ENCODE measurements at regions not wholly inside any gene's neighbourhood (a gene's known extent, or its start where the extent isn't known, plus 50 kb on each side); places are given as distances from the start of the nearest gene placed in this dataset.

- Mint-ChIP-seq H3K36me3 (ENCODE audit: unreplicated experiment) (peaks cover 13% of the 10 kb centered on the region), H3K4me1 (ENCODE audit: low read depth, unreplicated experiment) (no peaks in the 10 kb centered on the region), H3K4me3 (ENCODE audit: unreplicated experiment) (no peak overlapping the region), H3K9me3 (ENCODE audit: unreplicated experiment) (peaks cover 1% of the 10 kb centered on the region), H3K27ac (ENCODE audit: unreplicated experiment) (no peak overlapping the region), H3K27me3 (ENCODE audit: unreplicated experiment) (peaks cover 2% of the 10 kb centered on the region)
- no peak for DNase-seq
- TF ChIP-seq, protein P1, sequence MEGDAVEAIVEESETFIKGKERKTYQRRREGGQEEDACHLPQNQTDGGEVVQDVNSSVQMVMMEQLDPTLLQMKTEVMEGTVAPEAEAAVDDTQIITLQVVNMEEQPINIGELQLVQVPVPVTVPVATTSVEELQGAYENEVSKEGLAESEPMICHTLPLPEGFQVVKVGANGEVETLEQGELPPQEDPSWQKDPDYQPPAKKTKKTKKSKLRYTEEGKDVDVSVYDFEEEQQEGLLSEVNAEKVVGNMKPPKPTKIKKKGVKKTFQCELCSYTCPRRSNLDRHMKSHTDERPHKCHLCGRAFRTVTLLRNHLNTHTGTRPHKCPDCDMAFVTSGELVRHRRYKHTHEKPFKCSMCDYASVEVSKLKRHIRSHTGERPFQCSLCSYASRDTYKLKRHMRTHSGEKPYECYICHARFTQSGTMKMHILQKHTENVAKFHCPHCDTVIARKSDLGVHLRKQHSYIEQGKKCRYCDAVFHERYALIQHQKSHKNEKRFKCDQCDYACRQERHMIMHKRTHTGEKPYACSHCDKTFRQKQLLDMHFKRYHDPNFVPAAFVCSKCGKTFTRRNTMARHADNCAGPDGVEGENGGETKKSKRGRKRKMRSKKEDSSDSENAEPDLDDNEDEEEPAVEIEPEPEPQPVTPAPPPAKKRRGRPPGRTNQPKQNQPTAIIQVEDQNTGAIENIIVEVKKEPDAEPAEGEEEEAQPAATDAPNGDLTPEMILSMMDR (IDR thresholded peaks at IDR 0.05; ENCODE audit: partially characterized antibody, unreplicated experiment) = no peak
These were observed 302.4 kb upstream of the NEBL start for GRCh38 chr10:21199501-21199900.

DNA sequence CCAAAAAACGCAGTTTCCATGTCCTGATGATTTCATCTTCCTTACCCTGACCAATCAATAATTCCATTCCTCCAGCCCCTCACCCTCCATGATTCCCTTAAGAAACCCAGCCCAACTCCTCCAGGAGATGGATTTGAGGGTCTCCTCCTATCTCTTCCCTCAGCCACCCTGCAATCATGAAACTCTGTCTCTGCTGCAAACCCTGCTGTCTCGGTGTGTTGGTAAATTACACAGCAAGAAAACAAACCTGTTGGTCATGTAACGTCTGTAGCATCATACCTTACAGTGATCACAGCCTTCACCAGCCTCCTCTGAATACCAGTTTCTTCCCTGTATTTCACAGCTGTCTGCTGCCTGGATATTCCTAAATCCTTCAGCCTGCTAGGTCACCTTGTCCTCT lies 300.7 kb upstream of the NEBL start:
- Mint-ChIP-seq H3K27ac (ENCODE audit: unreplicated experiment) (no peak overlapping the region), H3K4me1 (ENCODE audit: low read depth, unreplicated experiment) (no peaks in the 10 kb centered on the region), H3K36me3 (ENCODE audit: unreplicated experiment) (peaks cover 13% of the 10 kb centered on the region), H3K4me3 (ENCODE audit: unreplicated experiment) (no peak overlapping the region), H3K27me3 (ENCODE audit: unreplicated experiment) (no peaks in the 10 kb centered on the region), H3K9me3 (ENCODE audit: unreplicated experiment) (peaks cover 1% of the 10 kb centered on the region)
- TF ChIP-seq, protein P1 (IDR thresholded peaks at IDR 0.05; ENCODE audit: partially characterized antibody, unreplicated experiment) = no peak
- no peak for DNase-seq

GRCh38 chr10:21196822-21197395 lies 299.8 kb upstream of the NEBL start:
- no peak overlapping the region for H3K27ac Mint-ChIP-seq (ENCODE audit: unreplicated experiment)
- H3K27me3 Mint-ChIP-seq (ENCODE audit: unreplicated experiment) = no peaks in the 10 kb centered on the region
- no peaks in the 10 kb centered on the region for H3K4me1 Mint-ChIP-seq (ENCODE audit: low read depth, unreplicated experiment)
- peaks cover 1% of the 10 kb centered on the region for H3K9me3 Mint-ChIP-seq (ENCODE audit: unreplicated experiment)
- DNase-seq = no peak
- TF ChIP-seq, protein P1 (IDR thresholded peaks at IDR 0.05; ENCODE audit: partially characterized antibody, unreplicated experiment) = no peak
- peaks cover 13% of the 10 kb centered on the region for H3K36me3 Mint-ChIP-seq (ENCODE audit: unreplicated experiment)
- H3K4me3 Mint-ChIP-seq (ENCODE audit: unreplicated experiment) = no peak overlapping the region

- Mint-ChIP-seq H3K27me3 (ENCODE audit: unreplicated experiment) (no peaks in the 10 kb centered on the region), H3K4me1 (ENCODE audit: low read depth, unreplicated experiment) (no peaks in the 10 kb centered on the region), H3K9me3 (ENCODE audit: unreplicated experiment) (peaks cover 1% of the 10 kb centered on the region), H3K27ac (ENCODE audit: unreplicated experiment) (no peak overlapping the region), H3K36me3 (ENCODE audit: unreplicated experiment) (peaks cover 13% of the 10 kb centered on the region), H3K4me3 (ENCODE audit: unreplicated experiment) (no peak overlapping the region)
- TF ChIP-seq, protein P1 (IDR thresholded peaks at IDR 0.05; ENCODE audit: partially characterized antibody, unreplicated experiment) = no peak
- DNase-seq = no peak
These were observed 298.1 kb upstream of the NEBL start for GRCh38 chr10:21195252-21195651.

GRCh38 chr10:21194510-21194993 lies 297.4 kb upstream of the NEBL start:
- no peaks in the 10 kb centered on the region for H3K27me3 Mint-ChIP-seq (ENCODE audit: unreplicated experiment)
- no peaks in the 10 kb centered on the region for H3K4me1 Mint-ChIP-seq (ENCODE audit: low read depth, unreplicated experiment)
- no peak overlapping the region for H3K27ac Mint-ChIP-seq (ENCODE audit: unreplicated experiment)
- H3K4me3 Mint-ChIP-seq (ENCODE audit: unreplicated experiment) = no peak overlapping the region
- H3K9me3 Mint-ChIP-seq (ENCODE audit: unreplicated experiment) = no peaks in the 10 kb centered on the region
- DNase-seq = no peak
- TF ChIP-seq, protein P1 (IDR thresholded peaks at IDR 0.05; ENCODE audit: partially characterized antibody, unreplicated experiment) = no peak
- peaks cover 13% of the 10 kb centered on the region for H3K36me3 Mint-ChIP-seq (ENCODE audit: unreplicated experiment)
